Trophoblast cell (in vitro differentiated cells and primary cell): ENCODE measurements at regions not wholly inside any gene's neighbourhood (a gene's known extent, or its start where the extent isn't known, plus 50 kb on each side); places are given as distances from the start of the nearest gene placed in this dataset.

ENCODE experiments used
- DNase-seq, 2 donors: peaks; one replicate each; pipeline ENCODE4 v3.0.0-alpha.2; 2016
- H2AFZ ChIP-seq: 2 replicates; pipeline ENCODE4 v1.6.1; 2013; ENCODE audit warnings: low read length, moderate library complexity, mild to moderate bottlenecking; ENCODE audit not compliant: insufficient read depth, poor library complexity
- H2AK5ac ChIP-seq: 2 replicates; pipeline ENCODE4 v1.6.1; 2013; ENCODE audit warnings: mild to moderate bottlenecking, low read length
- H2BK120ac ChIP-seq: 2 replicates; pipeline ENCODE4 v1.6.1; 2013; ENCODE audit warnings: low read length, mild to moderate bottlenecking, moderate library complexity; ENCODE audit not compliant: insufficient read depth, poor library complexity
- H2BK12ac ChIP-seq: 2 replicates; pipeline ENCODE4 v1.6.1; 2013; ENCODE audit warnings: mild to moderate bottlenecking, low read length, moderate library complexity
- H2BK5ac ChIP-seq: 2 replicates; pipeline ENCODE4 v1.6.1; 2013; ENCODE audit warnings: low read length, low read depth, moderate library complexity, mild to moderate bottlenecking; ENCODE audit not compliant: poor library complexity
- H3K14ac ChIP-seq: 2 replicates; pipeline ENCODE4 v1.6.1; 2013; ENCODE audit warnings: mild to moderate bottlenecking, low read length
- H3K18ac ChIP-seq: 2 replicates; pipeline ENCODE4 v1.6.1; 2013; ENCODE audit warnings: mild to moderate bottlenecking, low read length
- H3K23ac ChIP-seq: 2 replicates; pipeline ENCODE4 v1.6.1; 2013; ENCODE audit warnings: low read length
- H3K27ac ChIP-seq: 2 replicates; pipeline ENCODE4 v1.5.1; 2013; ENCODE audit warnings: low read depth, mild to moderate bottlenecking, inconsistent platforms, low read length, moderate library complexity
- H3K27me3 ChIP-seq: 2 replicates; pipeline ENCODE4 v1.6.1; 2013; ENCODE audit warnings: inconsistent platforms, mild to moderate bottlenecking, low read length, moderate library complexity; ENCODE audit not compliant: insufficient read depth
- H3K36me3 ChIP-seq, 2 experiments: 1 replicate in 1 of 2; 2 replicates in 1 of 2; pipeline ENCODE4 v1.6.1; 2013; ENCODE audit warnings: low read length in 2 of 2, mild to moderate bottlenecking in 2 of 2, moderate library complexity in 1 of 2; ENCODE audit not compliant: insufficient read depth in 2 of 2, control insufficient read depth in 1 of 2
- H3K4ac ChIP-seq: 2 replicates; pipeline ENCODE4 v1.6.1; 2013; ENCODE audit warnings: low read depth, mild to moderate bottlenecking, low read length, moderate library complexity
- H3K4me1 ChIP-seq, 2 experiments: 1 replicate in 1 of 2; 2 replicates in 1 of 2; pipeline ENCODE4 v1.6.1; 2013; ENCODE audit warnings: low read length in 2 of 2, mild to moderate bottlenecking in 2 of 2, moderate library complexity in 1 of 2; ENCODE audit not compliant: insufficient read depth in 2 of 2, control insufficient read depth in 1 of 2
- H3K4me2 ChIP-seq: 2 replicates; pipeline ENCODE4 v1.6.1; 2013; ENCODE audit warnings: inconsistent platforms, mild to moderate bottlenecking, low read length, moderate library complexity
- H3K4me3 ChIP-seq: 2 replicates; pipeline ENCODE4 v1.5.1; 2013; ENCODE audit warnings: mild to moderate bottlenecking, low read depth, low read length, inconsistent platforms
- H3K79me1 ChIP-seq: one replicate; pipeline ENCODE4 v1.6.1; 2013; ENCODE audit warnings: low read length
- H3K79me2 ChIP-seq: 2 replicates; pipeline ENCODE4 v1.6.1; 2013; ENCODE audit warnings: low read length, mild to moderate bottlenecking; ENCODE audit not compliant: control insufficient read depth, insufficient read depth, poor library complexity
- H3K9ac ChIP-seq: 2 replicates; pipeline ENCODE4 v1.6.1; 2013; ENCODE audit warnings: mild to moderate bottlenecking, low read length
- H3K9me3 ChIP-seq: 2 replicates; pipeline ENCODE4 v1.6.1; 2013; ENCODE audit warnings: low read depth, mild to moderate bottlenecking, control low read depth, inconsistent platforms, low read length; ENCODE audit not compliant: insufficient read depth
- H4K12ac ChIP-seq: 2 replicates; pipeline ENCODE4 v1.6.1; 2013; ENCODE audit warnings: low read depth, mild to moderate bottlenecking, low read length, moderate library complexity
- H4K8ac ChIP-seq: 2 replicates; pipeline ENCODE4 v1.6.1; 2013; ENCODE audit warnings: low read depth, mild to moderate bottlenecking, low read length, moderate library complexity
- H4K91ac ChIP-seq: one replicate; pipeline ENCODE4 v1.6.1; 2013; ENCODE audit warnings: low read depth, mild to moderate bottlenecking, low read length, moderate library complexity
- WGBS: extraction: QIAGEN DNeasy Blood & Tissue Kit; methylation state at CpG from one replicate; pipeline ENCODE4 v1.1.7; 2013; ENCODE audit warnings: missing lambda C conversion rate; ENCODE audit not compliant: insufficient read length, insufficient coverage; ENCODE audit errors: extremely low coverage; 5-methylcytosine and 5-hydroxymethylcytosine counted together

DNA sequence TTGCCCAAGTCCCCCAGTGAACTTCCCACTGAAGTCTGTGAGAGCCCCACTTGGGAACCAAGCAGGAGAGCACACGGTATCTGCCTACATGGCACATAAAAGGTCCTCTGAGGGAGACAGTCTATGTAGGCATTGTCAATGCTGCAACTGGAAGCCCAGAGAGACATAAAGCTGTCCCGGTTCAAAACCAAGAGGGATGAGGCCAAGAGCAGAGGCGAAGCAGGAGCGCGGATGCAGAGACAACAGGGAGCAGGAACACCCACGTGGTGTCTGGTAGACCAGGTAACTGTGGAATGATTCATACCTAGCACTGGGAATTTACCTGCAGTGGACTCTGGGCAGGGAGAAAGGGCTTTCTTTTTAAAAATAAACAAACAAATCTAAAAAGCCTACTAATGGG is 233.1 kb upstream of the SOX11 start:
- H3K36me3 ChIP-seq = no peaks in the 10 kb centered on the region
- H3K4me2 ChIP-seq = no peak overlapping the region
- no peak overlapping the region for H3K27ac ChIP-seq
- no peaks in the 10 kb centered on the region for H3K79me1 ChIP-seq
- H3K4me1 ChIP-seq = no peaks in the 10 kb centered on the region
- no peak overlapping the region for H3K4me3 ChIP-seq
- no peak overlapping the region for H4K8ac ChIP-seq
- DNase-seq = no peak
- no peak overlapping the region for H3K18ac ChIP-seq
- H4K12ac ChIP-seq = no peak overlapping the region
- no peak overlapping the region for H3K4ac ChIP-seq
- no peaks in the 10 kb centered on the region for H3K79me2 ChIP-seq
- no peak overlapping the region for H3K23ac ChIP-seq
- no peak overlapping the region for H2BK5ac ChIP-seq
- no peak overlapping the region for H3K9ac ChIP-seq
- H2AFZ ChIP-seq = no peak overlapping the region
- no peak overlapping the region for H3K14ac ChIP-seq
- H3K27me3 ChIP-seq = no peaks in the 10 kb centered on the region
- no peak overlapping the region for H2BK12ac ChIP-seq
- H2AK5ac ChIP-seq = no peak overlapping the region
- H3K9me3 ChIP-seq = peaks cover 3% of the 10 kb centered on the region
- no peak overlapping the region for H2BK120ac ChIP-seq
- WGBS = no CpG with 5 or more reads among the region's 6 CpGs
- no peak overlapping the region for H4K91ac ChIP-seq

DNA sequence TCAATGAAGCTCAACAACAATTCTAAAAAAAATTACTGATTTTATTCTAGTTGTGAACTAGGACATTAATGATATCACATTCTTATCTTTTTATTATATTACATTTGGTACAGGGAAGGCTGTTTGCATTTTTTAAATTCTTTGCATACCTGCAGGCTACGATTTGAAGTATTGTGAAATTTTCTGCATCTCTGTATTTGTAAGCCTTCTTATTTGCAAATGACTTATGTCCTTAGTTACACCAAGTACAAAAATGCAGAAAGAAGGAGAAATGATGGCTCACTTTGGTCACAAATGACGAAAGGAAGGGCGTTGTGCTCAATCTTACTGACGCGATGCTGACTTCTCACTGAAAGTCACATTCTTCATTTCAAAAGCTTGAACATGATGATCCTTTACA is 227.5 kb upstream of the SOX11 start:
- H3K4me2 ChIP-seq = no peak overlapping the region
- H3K18ac ChIP-seq = no peak overlapping the region
- H3K14ac ChIP-seq = no peak overlapping the region
- no peak overlapping the region for H2BK120ac ChIP-seq
- H3K4me1 ChIP-seq = no peaks in the 10 kb centered on the region
- H3K79me2 ChIP-seq = no peaks in the 10 kb centered on the region
- no CpG with 5 or more reads among the region's 5 CpGs for WGBS
- no peaks in the 10 kb centered on the region for H3K36me3 ChIP-seq
- no peak overlapping the region for H3K4me3 ChIP-seq
- no peak overlapping the region for H2BK12ac ChIP-seq
- no peak overlapping the region for H3K4ac ChIP-seq
- no peak overlapping the region for H4K12ac ChIP-seq
- H3K27me3 ChIP-seq = no peaks in the 10 kb centered on the region
- no peak overlapping the region for H3K23ac ChIP-seq
- H4K91ac ChIP-seq = no peak overlapping the region
- H2BK5ac ChIP-seq = no peak overlapping the region
- no peak overlapping the region for H3K9ac ChIP-seq
- DNase-seq = no peak
- H3K27ac ChIP-seq = no peak overlapping the region
- H4K8ac ChIP-seq = no peak overlapping the region
- H3K9me3 ChIP-seq = no peaks in the 10 kb centered on the region
- no peaks in the 10 kb centered on the region for H3K79me1 ChIP-seq
- no peak overlapping the region for H2AK5ac ChIP-seq
- no peak overlapping the region for H2AFZ ChIP-seq

DNA sequence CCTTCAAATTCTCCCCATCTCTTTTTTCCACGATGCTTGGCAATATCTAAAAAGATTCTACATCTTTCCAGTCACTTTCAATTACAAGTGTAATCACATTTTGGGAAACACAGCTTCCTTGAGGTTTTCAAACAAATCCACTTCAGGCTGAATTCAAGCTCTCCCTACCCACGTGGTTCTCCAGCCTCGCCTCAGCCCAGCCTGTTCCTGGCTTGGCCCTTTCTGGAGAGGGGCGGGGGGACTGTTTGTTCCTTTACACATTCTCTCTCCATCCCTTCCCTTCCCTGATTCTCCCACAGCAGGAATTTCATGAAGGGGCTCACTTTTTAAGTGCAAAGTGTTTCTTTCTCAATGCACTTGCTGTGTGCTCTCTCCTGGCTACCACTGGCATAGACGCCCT is 226.3 kb upstream of the SOX11 start:
- H4K8ac ChIP-seq = no peak overlapping the region
- no peak overlapping the region for H3K18ac ChIP-seq
- H3K9me3 ChIP-seq = no peaks in the 10 kb centered on the region
- H4K91ac ChIP-seq = no peak overlapping the region
- H3K79me2 ChIP-seq = no peaks in the 10 kb centered on the region
- no peak overlapping the region for H2BK5ac ChIP-seq
- 100% methylated on average over 1 of the region's 5 CpGs for WGBS
- no peaks in the 10 kb centered on the region for H3K27me3 ChIP-seq
- no peaks in the 10 kb centered on the region for H3K4me1 ChIP-seq
- H3K14ac ChIP-seq = no peak overlapping the region
- H3K23ac ChIP-seq = no peak overlapping the region
- H3K9ac ChIP-seq = no peak overlapping the region
- no peak overlapping the region for H2BK120ac ChIP-seq
- DNase-seq = no peak
- no peak overlapping the region for H4K12ac ChIP-seq
- H2BK12ac ChIP-seq = no peak overlapping the region
- H3K36me3 ChIP-seq = no peaks in the 10 kb centered on the region
- H3K4ac ChIP-seq = no peak overlapping the region
- no peak overlapping the region for H3K4me3 ChIP-seq
- H3K79me1 ChIP-seq = no peaks in the 10 kb centered on the region
- H3K4me2 ChIP-seq = no peak overlapping the region
- no peak overlapping the region for H2AFZ ChIP-seq
- no peak overlapping the region for H3K27ac ChIP-seq
- no peak overlapping the region for H2AK5ac ChIP-seq

DNA sequence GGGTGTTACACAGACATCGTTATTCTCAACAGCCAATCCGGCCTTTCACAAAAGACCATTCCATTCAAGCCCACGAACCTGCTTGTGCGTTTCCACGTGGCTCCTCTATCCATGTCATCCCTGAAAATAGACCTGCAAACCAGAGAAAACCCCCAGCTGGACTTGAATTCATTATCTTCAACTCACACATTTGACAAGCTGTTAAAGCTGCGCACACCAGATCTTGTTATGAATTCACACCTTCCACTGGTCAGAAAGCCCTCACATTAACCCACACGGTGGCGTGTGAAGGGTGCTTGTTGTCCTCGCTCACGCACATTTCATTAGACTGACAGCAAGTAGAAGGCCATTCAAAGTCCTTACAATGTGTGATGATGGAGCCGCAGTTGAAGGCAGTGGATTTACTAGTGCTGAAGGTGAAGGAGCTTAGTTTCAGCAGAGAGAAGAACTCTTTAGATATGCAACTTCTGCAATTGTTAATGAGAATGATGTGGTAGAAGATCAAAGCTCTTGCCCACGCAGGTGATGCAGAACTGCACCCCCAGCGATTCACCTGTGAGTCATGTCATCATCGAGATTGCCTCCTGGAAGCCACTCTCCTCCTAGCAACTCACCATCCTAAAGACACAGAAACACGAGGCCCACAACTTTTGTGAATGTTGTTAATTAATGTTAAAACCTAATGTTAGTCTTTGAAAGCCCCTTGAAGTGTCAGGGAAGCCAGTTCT is 224.8 kb upstream of the SOX11 start:
- no peaks in the 10 kb centered on the region for H3K9me3 ChIP-seq
- H3K36me3 ChIP-seq = no peaks in the 10 kb centered on the region
- H3K27me3 ChIP-seq = no peaks in the 10 kb centered on the region
- H4K12ac ChIP-seq = no peak overlapping the region
- no peak overlapping the region for H3K4me3 ChIP-seq
- H3K4me2 ChIP-seq = no peak overlapping the region
- no peak overlapping the region for H4K8ac ChIP-seq
- H3K18ac ChIP-seq = no peak overlapping the region
- H3K9ac ChIP-seq = no peak overlapping the region
- H3K27ac ChIP-seq = no peak overlapping the region
- H2BK120ac ChIP-seq = no peak overlapping the region
- no peaks in the 10 kb centered on the region for H3K4me1 ChIP-seq
- no peak for DNase-seq
- H3K14ac ChIP-seq = no peak overlapping the region
- H2AFZ ChIP-seq = no peak overlapping the region
- no peak overlapping the region for H4K91ac ChIP-seq
- WGBS = no CpG with 5 or more reads among the region's 15 CpGs
- no peaks in the 10 kb centered on the region for H3K79me2 ChIP-seq
- no peak overlapping the region for H3K23ac ChIP-seq
- H3K4ac ChIP-seq = no peak overlapping the region
- no peaks in the 10 kb centered on the region for H3K79me1 ChIP-seq
- H2BK5ac ChIP-seq = no peak overlapping the region
- no peak overlapping the region for H2AK5ac ChIP-seq
- H2BK12ac ChIP-seq = no peak overlapping the region
